Gastrocnemius medialis (tissue), 4 donors: ENCODE measurements at regions not wholly inside any gene's neighbourhood (a gene's known extent, or its start where the extent isn't known, plus 50 kb on each side); places are given as distances from the start of the nearest gene placed in this dataset.

Experiments used
- ATAC-seq, 2 donors: fragments of 150-250 bp; one replicate each; pipeline ENCODE4 v1.9.1; 2016
- DNase-seq, 2 donors: peaks; one replicate each; pipeline ENCODE4 v3.0.0-alpha.2; 2019
- H3K27ac ChIP-seq, 4 donors: fragments of 200-600 bp; sonication (generic); 1 replicate in 1 of 4; 2 replicates in 3 of 4; pipeline ENCODE4 v1.5.1; 2016 to 2018; ENCODE audit warnings: mild to moderate bottlenecking in 2 of 4, moderate library complexity in 1 of 4
- H3K27me3 ChIP-seq, 3 donors: fragments of 200-600 bp; sonication (generic) in 2 of 3; 1 replicate in 1 of 3; 2 replicates in 2 of 3; pipeline versions ENCODE4 v1.5.1 to v1.6.0; 2016 to 2019; ENCODE audit warnings: mild to moderate bottlenecking in 1 of 3, moderate library complexity in 1 of 3
- H3K36me3 ChIP-seq, 2 donors: fragments of 200-600 bp; sonication (generic) in 1 of 2; one replicate each; pipeline ENCODE4 v1.5.1; 2017 to 2018
- H3K4me1 ChIP-seq, 2 donors: fragments of 200-600 bp; sonication (generic) in 1 of 2; one replicate each; pipeline ENCODE4 v1.5.1; 2016 to 2017; ENCODE audit warnings: mild to moderate bottlenecking in 2 of 2
- H3K4me3 ChIP-seq, 4 donors: fragments of 200-600 bp; sonication (generic) in 3 of 4; 1 replicate in 1 of 4; 2 replicates in 3 of 4; pipeline ENCODE4 v1.5.1; 2016 to 2019; ENCODE audit warnings: mild to moderate bottlenecking in 2 of 4
- H3K9me3 ChIP-seq, 3 donors: fragments of 200-600 bp; sonication (generic) in 2 of 3; 1 replicate in 1 of 3; 2 replicates in 2 of 3; pipeline ENCODE4 v1.5.1; 2016 to 2019
- CTCF ChIP-seq, 5 experiments: fragments of 450-650 bp in 3 of 5; fragments of 200-600 bp in 2 of 5; sonication (generic) in 2 of 5; IDR thresholded peaks in 4 of 5; conservative IDR thresholded peaks in 1 of 5; 1 replicate in 4 of 5; 2 replicates in 1 of 5; pipeline ENCODE4 v1.5.1; 2016 to 2019; ENCODE audit warnings: antibody characterized with exemption in 5 of 5, mild to moderate bottlenecking in 3 of 5, moderate library complexity in 3 of 5
- POLR2A ChIP-seq, 2 donors: fragments of 450-650 bp; IDR thresholded peaks; one replicate each; pipeline ENCODE4 v1.6.1; 2017; ENCODE audit warnings: antibody characterized with exemption in 2 of 2, mild to moderate bottlenecking in 2 of 2, moderate library complexity in 2 of 2
- in situ Hi-C, 4 donors: fragments of 200-750 bp; cut with MboI; loops; one replicate each; pipeline versions ENCODE4 v1.15.0 to v1.8.0; 2017; ENCODE audit warnings: low sequenced_read_pairs in 4 of 4
- intact Hi-C: fragments of 100-400 bp; cut with DNase I; formaldehyde crosslinking; loops from one replicate; pipeline ENCODE4 v1.15.1; 2023; ENCODE audit warnings: low total_unique reads

GRCh38 chr6:119902681-119903080 is 553.1 kb upstream of the MAN1A1 start:
- DNase-seq, result no peak
- intact Hi-C loops, result no loop called here
- no peak overlapping the region for H3K27ac ChIP-seq
- in situ Hi-C loops, result no loop called here
- H3K9me3 ChIP-seq, result no peaks in the 10 kb centered on the region
- no peaks in the 10 kb centered on the region for H3K4me1 ChIP-seq
- no peak overlapping the region for H3K4me3 ChIP-seq
- TF ChIP-seq POLR2A (IDR thresholded peaks at IDR 0.05) (no peak), CTCF (IDR thresholded peaks at IDR 0.05 in 4 of 5, conservative IDR thresholded peaks at IDR 0.05 in 1 of 5) (no peak)
- no peak for ATAC-seq
- no peaks in the 10 kb centered on the region for H3K27me3 ChIP-seq
- no peaks in the 10 kb centered on the region for H3K36me3 ChIP-seq

- no peaks in the 10 kb centered on the region for H3K9me3 ChIP-seq
- in situ Hi-C loops, result no loop called here
- no peak overlapping the region for H3K27ac ChIP-seq
- DNase-seq, result no peak
- no peak overlapping the region for H3K4me3 ChIP-seq
- no peaks in the 10 kb centered on the region for H3K4me1 ChIP-seq
- no peak for ATAC-seq
- no peaks in the 10 kb centered on the region for H3K36me3 ChIP-seq
- H3K27me3 ChIP-seq, result no peaks in the 10 kb centered on the region
- intact Hi-C loops, result no loop called here
- no peak for TF ChIP-seq CTCF (IDR thresholded peaks at IDR 0.05 in 4 of 5, conservative IDR thresholded peaks at IDR 0.05 in 1 of 5)
- no peak for TF ChIP-seq POLR2A (IDR thresholded peaks at IDR 0.05)
Observed at GRCh38 chr6:119896806-119897205, 547.2 kb upstream of the MAN1A1 start.

GRCh38 chr6:119895626-119896025 is 546.1 kb upstream of the MAN1A1 start:
- Histone ChIP-seq H3K4me1 (no peaks in the 10 kb centered on the region), H3K9me3 (no peaks in the 10 kb centered on the region), H3K27ac (no peak overlapping the region), H3K4me3 (no peak overlapping the region), H3K27me3 (no peaks in the 10 kb centered on the region), H3K36me3 (no peaks in the 10 kb centered on the region)
- in situ Hi-C loops (no loop called here), intact Hi-C loops (no loop called here)
- TF ChIP-seq CTCF (IDR thresholded peaks at IDR 0.05 in 4 of 5, conservative IDR thresholded peaks at IDR 0.05 in 1 of 5), result no peak
- no peak for TF ChIP-seq POLR2A (IDR thresholded peaks at IDR 0.05)
- DNase-seq, result no peak
- ATAC-seq, result no peak

GRCh38 chr6:119894811-119895210 is 545.2 kb upstream of the MAN1A1 start:
- Histone ChIP-seq H3K4me1 (no peaks in the 10 kb centered on the region), H3K27ac (no peak overlapping the region), H3K9me3 (no peaks in the 10 kb centered on the region), H3K36me3 (no peaks in the 10 kb centered on the region), H3K4me3 (no peak overlapping the region), H3K27me3 (no peaks in the 10 kb centered on the region)
- no peak for TF ChIP-seq POLR2A (IDR thresholded peaks at IDR 0.05)
- TF ChIP-seq CTCF (IDR thresholded peaks at IDR 0.05 in 4 of 5, conservative IDR thresholded peaks at IDR 0.05 in 1 of 5), result no peak
- DNase-seq, result no peak
- ATAC-seq, result no peak
- in situ Hi-C loops, result no loop called here
- intact Hi-C loops, result no loop called here

- DNase-seq, result no peak
- Histone ChIP-seq H3K4me3 (no peak overlapping the region), H3K9me3 (no peaks in the 10 kb centered on the region), H3K27ac (no peak overlapping the region), H3K27me3 (no peaks in the 10 kb centered on the region), H3K36me3 (no peaks in the 10 kb centered on the region), H3K4me1 (no peaks in the 10 kb centered on the region)
- TF ChIP-seq POLR2A (IDR thresholded peaks at IDR 0.05), result no peak
- TF ChIP-seq CTCF (IDR thresholded peaks at IDR 0.05 in 4 of 5, conservative IDR thresholded peaks at IDR 0.05 in 1 of 5), result no peak
- no peak for ATAC-seq
- in situ Hi-C loops (no loop called here), intact Hi-C loops (no loop called here)
Observed at GRCh38 chr6:119891644-119892043, 542.1 kb upstream of the MAN1A1 start.
